OCI-LY3 (cell line): ENCODE measurements at regions not wholly inside any gene's neighbourhood (a gene's known extent, or its start where the extent isn't known, plus 50 kb on each side); places are given as distances from the start of the nearest gene placed in this dataset.

Source experiments
- CTCF ChIP-seq: fragments of 200-600, 300-600 bp; sonication (generic); IDR thresholded peaks from 2 replicates; pipeline ENCODE4 v1.5.1; 2014; ENCODE audit warnings: antibody characterized with exemption, low read length, low read depth
- EZH2phosphoT487 ChIP-seq: fragments of 200-600 bp; shearing (Covaris generic); IDR thresholded peaks from 2 replicates; pipeline ENCODE4 v1.6.1; 2018; ENCODE audit warnings: antibody characterized with exemption, mixed run types, low read depth

GRCh38 chr21:15149600-15150224 lies 84.9 kb upstream of the NRIP1 start:
- TF ChIP-seq CTCF (no peak), EZH2phosphoT487 (no peak)
